ENCODE measurements at regions not wholly inside any gene's neighbourhood (a gene's known extent, or its start where the extent isn't known, plus 50 kb on each side); places are given as distances from the start of the nearest gene placed in this dataset.

GRCh38 chr3:29183346-29184087 is 97.4 kb upstream of the RBMS3 start:
- Mint-ChIP-seq H3K9me3 (ENCODE audit: low read depth) (peaks cover 5% of the 10 kb centered on the region), H3K4me1 (ENCODE audit: low read depth) (peaks cover 38% of the 10 kb centered on the region), H3K27ac (ENCODE audit: unreplicated experiment) (no peak overlapping the region), H3K4me3 (ENCODE audit: unreplicated experiment) (no peak overlapping the region), H3K36me3 (ENCODE audit: low read depth) (no peaks in the 10 kb centered on the region), H3K27me3 (ENCODE audit: low read depth) (no peaks in the 10 kb centered on the region)
- DNase-seq (ENCODE audit: low spot score): no peak
- no peak for TF ChIP-seq CTCF (IDR thresholded peaks at IDR 0.05)

DNA sequence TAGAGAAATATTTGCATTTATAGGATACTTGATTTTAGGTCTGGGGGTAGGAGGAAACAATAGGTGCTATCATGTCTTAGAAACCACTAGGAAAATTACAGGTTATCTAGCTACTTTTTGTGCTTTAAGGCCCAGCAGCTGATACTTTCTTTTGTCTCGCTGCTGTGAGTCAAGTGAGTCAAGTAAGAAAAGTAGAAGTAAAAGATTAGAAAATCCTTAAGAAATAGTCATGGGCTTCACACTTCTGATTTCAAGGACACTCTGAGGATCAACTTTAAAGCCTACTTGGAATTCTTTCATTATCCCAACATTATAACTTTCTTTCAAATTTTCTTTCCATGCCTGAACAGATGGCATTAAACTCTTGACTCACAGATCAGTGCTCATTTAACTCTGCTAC is 95.2 kb upstream of the RBMS3 start:
- Mint-ChIP-seq H3K4me1 (ENCODE audit: low read depth) (peaks cover 38% of the 10 kb centered on the region), H3K9me3 (ENCODE audit: low read depth) (peaks cover 6% of the 10 kb centered on the region), H3K27ac (ENCODE audit: unreplicated experiment) (peak overlapping the region; percentile 89), H3K27me3 (ENCODE audit: low read depth) (no peaks in the 10 kb centered on the region), H3K4me3 (ENCODE audit: unreplicated experiment) (no peak overlapping the region), H3K36me3 (ENCODE audit: low read depth) (no peaks in the 10 kb centered on the region)
- DNase-seq (ENCODE audit: low spot score): no peak
- TF ChIP-seq CTCF (IDR thresholded peaks at IDR 0.05): no peak

DNA sequence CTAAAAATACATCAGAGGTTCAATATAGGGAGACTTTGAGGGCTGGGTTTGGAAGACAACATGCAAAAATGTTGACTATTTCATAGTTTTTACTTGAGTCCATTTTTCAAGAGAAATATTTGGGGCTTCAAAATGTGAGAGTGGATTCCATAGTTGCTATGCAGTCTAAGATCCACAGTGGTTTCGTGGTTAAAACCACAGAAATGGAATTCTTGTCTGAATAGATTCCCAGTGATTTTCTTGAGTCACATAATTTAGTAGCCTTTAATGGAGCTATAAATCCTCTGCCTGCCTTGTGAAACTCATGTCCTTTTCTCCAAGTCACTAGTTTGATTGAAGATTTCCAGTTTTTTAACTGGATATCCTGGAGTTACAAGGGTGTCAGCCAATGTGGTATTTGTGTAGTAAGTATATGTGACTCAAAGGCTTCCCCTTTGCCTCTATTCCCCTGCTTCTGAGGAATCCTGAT is 94.7 kb upstream of the RBMS3 start:
- DNase-seq (ENCODE audit: low spot score): no peak
- H3K4me1 Mint-ChIP-seq (ENCODE audit: low read depth): peaks cover 38% of the 10 kb centered on the region
- no peaks in the 10 kb centered on the region for H3K27me3 Mint-ChIP-seq (ENCODE audit: low read depth)
- TF ChIP-seq CTCF (IDR thresholded peaks at IDR 0.05): no peak
- no peaks in the 10 kb centered on the region for H3K36me3 Mint-ChIP-seq (ENCODE audit: low read depth)
- H3K4me3 Mint-ChIP-seq (ENCODE audit: unreplicated experiment): no peak overlapping the region
- H3K9me3 Mint-ChIP-seq (ENCODE audit: low read depth): peaks cover 6% of the 10 kb centered on the region
- H3K27ac Mint-ChIP-seq (ENCODE audit: unreplicated experiment): peak overlapping the region; percentile 89

- H3K36me3 Mint-ChIP-seq (ENCODE audit: low read depth): no peaks in the 10 kb centered on the region
- TF ChIP-seq CTCF (IDR thresholded peaks at IDR 0.05): no peak
- H3K4me3 Mint-ChIP-seq (ENCODE audit: unreplicated experiment): no peak overlapping the region
- no peak for DNase-seq (ENCODE audit: low spot score)
- H3K27ac Mint-ChIP-seq (ENCODE audit: unreplicated experiment): peak overlapping the region; percentile 89
- no peaks in the 10 kb centered on the region for H3K27me3 Mint-ChIP-seq (ENCODE audit: low read depth)
- H3K9me3 Mint-ChIP-seq (ENCODE audit: low read depth): peaks cover 6% of the 10 kb centered on the region
- H3K4me1 Mint-ChIP-seq (ENCODE audit: low read depth): peaks cover 38% of the 10 kb centered on the region
These were observed 93.7 kb upstream of the RBMS3 start for GRCh38 chr3:29186982-29187725.

DNA sequence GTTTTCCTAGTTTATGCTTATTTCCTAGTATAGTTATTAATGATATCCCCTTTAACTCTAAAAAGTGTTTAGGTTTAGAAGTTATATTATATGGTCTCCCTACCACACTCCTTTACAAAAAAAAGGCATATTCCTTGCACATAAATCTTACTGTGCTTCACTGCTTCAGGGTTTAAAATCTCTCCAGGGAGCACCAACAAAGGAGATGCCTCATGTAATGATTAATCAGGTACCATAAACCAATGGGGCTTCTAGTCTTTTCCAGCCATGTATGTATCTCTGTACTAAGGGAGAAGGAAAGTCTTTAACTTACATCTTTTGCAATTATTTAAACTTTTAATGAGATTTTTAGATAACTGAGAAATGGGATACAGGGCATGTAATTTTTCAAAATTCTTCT is 91.5 kb upstream of the RBMS3 start:
- peaks cover 2% of the 10 kb centered on the region for H3K36me3 Mint-ChIP-seq (ENCODE audit: low read depth)
- H3K9me3 Mint-ChIP-seq (ENCODE audit: low read depth): peaks cover 11% of the 10 kb centered on the region
- H3K27ac Mint-ChIP-seq (ENCODE audit: unreplicated experiment): no peak overlapping the region
- no peaks in the 10 kb centered on the region for H3K27me3 Mint-ChIP-seq (ENCODE audit: low read depth)
- H3K4me1 Mint-ChIP-seq (ENCODE audit: low read depth): peaks cover 33% of the 10 kb centered on the region
- TF ChIP-seq CTCF (IDR thresholded peaks at IDR 0.05): no peak
- H3K4me3 Mint-ChIP-seq (ENCODE audit: unreplicated experiment): no peak overlapping the region
- DNase-seq (ENCODE audit: low spot score): no peak

All from chondrocyte (in vitro differentiated cells).